Activated CD4-positive, CD25-positive, alpha-beta regulatory T cell (primary cell): ENCODE measurements at regions not wholly inside any gene's neighbourhood (a gene's known extent, or its start where the extent isn't known, plus 50 kb on each side); places are given as distances from the start of the nearest gene placed in this dataset.

Source experiments
- DNase-seq, 4 experiments: peaks; one replicate each; lab custom pipeline; 2025; lab: John Stamatoyannopoulos, UW

- no peak for DNase-seq
Measured at GRCh38 chr4:164488114-164488513, 265.8 kb upstream of the SMIM31 start.

- DNase-seq, result no peak
Measured at GRCh38 chr4:164501074-164501473, 252.9 kb upstream of the SMIM31 start.

GRCh38 chr4:164503874-164504273, 250.1 kb upstream of the SMIM31 start:
- no peak for DNase-seq

GRCh38 chr4:164508097-164508496, 245.8 kb upstream of the SMIM31 start:
- no peak for DNase-seq

- DNase-seq, result no peak
Measured at GRCh38 chr4:164508771-164509170, 245.2 kb upstream of the SMIM31 start.

GRCh38 chr4:164509951-164510350, 244.0 kb upstream of the SMIM31 start:
- no peak for DNase-seq

- DNase-seq, result no peak
Measured at GRCh38 chr4:164512124-164512523, 241.8 kb upstream of the SMIM31 start.

- DNase-seq, result no peak
Measured at GRCh38 chr4:164514765-164515164, 239.2 kb upstream of the SMIM31 start.

GRCh38 chr4:164524789-164525188, 229.1 kb upstream of the SMIM31 start:
- DNase-seq, result no peak

GRCh38 chr4:164526933-164527583, 226.9 kb upstream of the SMIM31 start:
- no peak for DNase-seq

GRCh38 chr4:164529058-164529457, 224.9 kb upstream of the SMIM31 start:
- DNase-seq, result no peak

GRCh38 chr4:164529486-164529885, 224.4 kb upstream of the SMIM31 start:
- DNase-seq, result no peak

- DNase-seq, result no peak
Measured at GRCh38 chr4:164531336-164531735, 222.6 kb upstream of the SMIM31 start.

GRCh38 chr4:164536814-164537213, 217.1 kb upstream of the SMIM31 start:
- DNase-seq, result no peak

GRCh38 chr4:164538097-164538496, 215.8 kb upstream of the SMIM31 start:
- no peak for DNase-seq

- DNase-seq, result no peak
Measured at GRCh38 chr4:164540987-164541386, 212.9 kb upstream of the SMIM31 start.

- no peak for DNase-seq
Measured at GRCh38 chr4:164542431-164542830, 211.5 kb upstream of the SMIM31 start.

- DNase-seq, result no peak
Measured at GRCh38 chr4:164550989-164551712, 202.8 kb upstream of the SMIM31 start.

- no peak for DNase-seq
Measured at GRCh38 chr4:164551713-164552040, 202.3 kb upstream of the SMIM31 start.

- DNase-seq, result no peak
Measured at GRCh38 chr4:164571593-164572390, 182.1 kb upstream of the SMIM31 start.

- DNase-seq, result no peak
Measured at GRCh38 chr4:164572877-164573279, 181.1 kb upstream of the SMIM31 start.

GRCh38 chr4:164575861-164576260, 178.1 kb upstream of the SMIM31 start:
- DNase-seq, result no peak
